Activated T-cell treated with anti-CD3 and anti-CD28 coated beads, Interleukin-2, amount 50 U/mL, for 24 hours (primary cell): ENCODE measurements at regions not wholly inside any gene's neighbourhood (a gene's known extent, or its start where the extent isn't known, plus 50 kb on each side); places are given as distances from the start of the nearest gene placed in this dataset.
"Not testable (repeated sequence)": the region's sequence is repeated elsewhere in the genome, so short reads cannot be mapped to it uniquely, and the experiment has no call there.

Experiments
- DNase-seq: peaks from one replicate; pipeline ENCODE4 v3.0.0-alpha.2; 2020
- H3K27ac Mint-ChIP-seq: 2 replicates; pipeline ENCODE4 v1.8.0; 2020; ENCODE audit warnings: mild to moderate bottlenecking, mixed read lengths
- H3K27me3 Mint-ChIP-seq: 2 replicates; pipeline ENCODE4 v1.8.0; 2020; ENCODE audit warnings: mixed read lengths
- H3K36me3 Mint-ChIP-seq: 2 replicates; pipeline ENCODE4 v1.8.0; 2020; ENCODE audit warnings: low read depth, mixed read lengths
- H3K4me1 Mint-ChIP-seq: 2 replicates; pipeline ENCODE4 v1.8.0; 2020; ENCODE audit warnings: low read depth, mixed read lengths
- H3K4me3 Mint-ChIP-seq: 2 replicates; pipeline ENCODE4 v1.8.0; 2020; ENCODE audit warnings: mild to moderate bottlenecking, moderate library complexity, mixed read lengths
- H3K9me3 Mint-ChIP-seq: 2 replicates; pipeline ENCODE4 v1.8.0; 2020; ENCODE audit warnings: mixed read lengths

DNA sequence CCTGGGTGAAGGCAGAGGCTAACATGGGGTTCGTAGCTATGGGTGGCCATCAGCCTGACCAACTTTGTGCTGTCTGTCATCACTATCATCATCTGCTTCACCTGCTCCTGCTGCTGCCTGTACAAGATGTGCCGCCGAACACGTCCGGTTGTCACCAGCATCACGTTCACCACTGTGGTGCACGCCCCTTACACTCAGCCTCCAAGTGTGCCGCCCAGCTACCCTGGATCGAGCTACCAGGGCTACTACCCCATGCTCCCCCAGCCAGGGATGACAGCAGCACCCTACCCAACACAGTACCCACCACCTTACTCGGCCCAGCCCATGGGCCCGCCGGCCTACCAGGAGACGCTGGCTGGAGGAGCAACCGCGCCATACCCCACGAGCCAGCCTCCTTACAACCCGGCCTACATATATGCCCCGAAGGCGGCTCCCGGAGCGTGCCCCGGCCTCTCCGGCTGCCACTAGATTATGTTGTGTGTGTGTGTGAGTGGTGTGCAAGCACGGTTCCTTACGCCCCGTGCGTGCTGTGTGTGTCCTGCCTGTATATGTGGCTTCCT is 213.4 kb upstream of the XIST start:
- no peak for DNase-seq
- no peaks in the 10 kb centered on the region for H3K36me3 Mint-ChIP-seq
- H3K27me3 Mint-ChIP-seq, result peaks cover 2% of the 10 kb centered on the region
- peaks cover 5% of the 10 kb centered on the region for H3K4me1 Mint-ChIP-seq
- no peak overlapping the region for H3K4me3 Mint-ChIP-seq
- H3K27ac Mint-ChIP-seq, result no peak overlapping the region
- peaks cover 6% of the 10 kb centered on the region for H3K9me3 Mint-ChIP-seq

DNA sequence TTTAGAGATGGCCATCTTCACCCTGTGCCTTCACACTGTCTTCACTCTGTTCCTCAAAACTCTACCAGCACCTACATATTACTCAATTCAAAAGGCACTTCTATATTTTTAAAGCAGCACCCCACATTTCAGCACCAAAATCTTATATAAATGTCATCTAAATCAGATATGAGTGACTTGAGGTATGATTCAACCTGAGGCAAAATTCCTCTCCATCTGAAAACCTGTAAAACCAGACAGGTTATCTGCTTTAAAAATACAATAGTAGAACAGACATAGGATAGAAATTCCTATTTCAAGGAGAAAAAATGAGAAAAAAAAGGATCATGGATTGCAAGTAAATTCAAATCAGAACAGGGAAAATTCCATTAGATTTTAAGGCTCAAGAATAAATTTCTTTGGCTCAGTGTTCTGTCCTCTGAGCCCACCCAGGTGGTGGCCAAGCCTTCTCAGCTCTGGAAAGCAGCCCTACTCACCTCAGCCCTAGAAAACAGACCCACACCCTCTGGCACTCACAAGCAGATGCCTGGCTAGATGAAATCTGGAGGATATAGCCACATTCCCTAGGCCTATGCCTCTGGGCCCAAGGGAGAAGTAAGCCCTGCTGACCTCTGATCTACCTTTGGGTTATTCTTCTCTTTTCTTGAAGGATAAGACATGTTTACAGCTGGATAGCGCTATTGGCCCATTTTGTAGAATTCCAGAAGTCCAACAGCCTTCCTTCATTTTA is 211.1 kb upstream of the XIST start:
- no peak overlapping the region for H3K4me3 Mint-ChIP-seq
- peaks cover 5% of the 10 kb centered on the region for H3K4me1 Mint-ChIP-seq
- H3K36me3 Mint-ChIP-seq, result no peaks in the 10 kb centered on the region
- no peak overlapping the region for H3K27ac Mint-ChIP-seq
- H3K27me3 Mint-ChIP-seq, result peaks cover 11% of the 10 kb centered on the region
- DNase-seq, result no peak
- peaks cover 5% of the 10 kb centered on the region for H3K9me3 Mint-ChIP-seq

DNA sequence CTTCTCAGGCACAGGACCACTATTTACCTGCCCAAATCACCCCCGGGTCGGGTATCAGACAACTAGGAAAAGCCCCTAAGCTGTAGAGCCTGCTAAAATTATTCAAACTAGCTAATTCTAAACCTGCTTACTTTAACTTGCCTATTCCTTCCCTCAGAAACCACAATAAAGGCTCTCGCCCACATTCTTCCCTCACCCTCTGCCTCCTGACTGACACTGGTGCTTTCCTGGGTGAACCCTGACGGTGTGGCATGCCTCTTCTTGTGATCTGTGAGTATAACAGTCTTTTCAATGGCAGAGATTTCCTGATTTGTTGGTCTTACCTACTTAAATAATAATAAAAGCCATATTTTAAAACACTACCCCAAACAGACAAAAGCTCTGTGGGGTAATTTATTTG is 209.4 kb upstream of the XIST start:
- Mint-ChIP-seq H3K27ac (no peak overlapping the region), H3K27me3 (peaks cover 9% of the 10 kb centered on the region), H3K4me3 (no peak overlapping the region), H3K9me3 (no peaks in the 10 kb centered on the region), H3K36me3 (no peaks in the 10 kb centered on the region), H3K4me1 (peaks cover 5% of the 10 kb centered on the region)
- DNase-seq, result no peak

DNA sequence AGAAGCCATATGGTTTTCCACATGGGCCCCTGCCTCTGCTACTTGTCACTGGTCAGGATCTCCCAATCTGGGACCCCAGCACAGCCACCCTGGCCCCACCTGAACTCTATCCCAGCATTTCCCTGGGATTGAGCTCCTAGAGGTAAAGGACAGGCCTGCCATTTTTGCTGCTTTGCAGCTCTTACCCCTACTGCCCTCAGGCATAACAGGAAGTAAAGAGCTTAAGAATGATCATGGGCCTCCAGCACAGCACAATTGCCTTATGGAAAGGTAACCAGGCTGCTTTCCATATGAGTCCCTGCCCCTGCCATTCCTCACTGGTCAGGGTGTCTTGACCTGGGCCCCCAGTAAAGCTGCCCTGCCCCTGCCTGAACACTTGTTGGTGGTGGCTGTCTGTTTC is 196.6 kb upstream of the XIST start:
- H3K9me3 Mint-ChIP-seq, result peaks cover 2% of the 10 kb centered on the region
- no peak overlapping the region for H3K4me3 Mint-ChIP-seq
- no peaks in the 10 kb centered on the region for H3K36me3 Mint-ChIP-seq
- H3K27ac Mint-ChIP-seq, result no peak overlapping the region
- H3K27me3 Mint-ChIP-seq, result peaks cover 24% of the 10 kb centered on the region
- H3K4me1 Mint-ChIP-seq, result no peaks in the 10 kb centered on the region
- DNase-seq, result no peak

DNA sequence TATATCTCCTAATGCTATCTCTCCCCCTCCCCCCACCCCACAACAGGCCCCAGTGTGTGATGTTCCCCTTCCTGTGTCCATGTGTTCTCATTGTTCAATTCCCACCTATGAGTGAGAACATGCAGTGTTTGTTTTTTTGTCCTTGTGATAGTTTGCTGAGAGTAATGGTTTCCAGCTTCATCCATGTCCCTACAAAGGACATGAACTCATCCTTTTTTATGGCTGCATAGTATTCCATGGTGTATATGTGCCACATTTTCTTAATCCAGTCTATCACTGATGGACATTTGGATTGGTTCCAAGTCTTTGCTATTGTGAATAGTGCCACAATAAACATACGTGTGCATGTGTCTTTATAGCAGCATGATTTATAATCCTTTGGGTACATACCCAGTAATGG is 181.6 kb upstream of the XIST start:
- H3K9me3 Mint-ChIP-seq, H3K27me3 Mint-ChIP-seq, H3K27ac Mint-ChIP-seq, H3K36me3 Mint-ChIP-seq, DNase-seq, H3K4me3 Mint-ChIP-seq, H3K4me1 Mint-ChIP-seq: not testable (repeated sequence)

GRCh38 chrX:74031527-74031926 is 179.0 kb upstream of the XIST start:
- H3K4me1 Mint-ChIP-seq, H3K36me3 Mint-ChIP-seq, H3K27ac Mint-ChIP-seq, H3K27me3 Mint-ChIP-seq, DNase-seq, H3K9me3 Mint-ChIP-seq, H3K4me3 Mint-ChIP-seq: not testable (repeated sequence)

DNA sequence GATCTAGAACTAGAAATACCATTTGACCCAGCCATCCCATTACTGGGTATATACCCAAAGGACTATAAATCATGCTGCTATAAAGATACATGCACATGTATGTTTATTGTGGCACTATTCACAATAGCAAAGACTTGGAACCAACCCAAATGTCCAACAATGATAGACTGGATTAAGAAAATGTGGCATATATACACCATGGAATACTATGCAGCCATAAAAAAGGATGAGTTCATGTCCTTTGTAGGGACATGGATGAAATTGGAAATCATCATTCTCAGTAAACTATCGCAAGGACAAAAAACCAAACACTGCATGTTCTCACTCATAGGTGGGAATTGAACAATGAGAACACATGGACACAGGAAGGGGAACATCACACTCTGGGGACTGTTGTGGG is 178.3 kb upstream of the XIST start:
- not testable (repeated sequence) for H3K4me3 Mint-ChIP-seq, DNase-seq, H3K36me3 Mint-ChIP-seq, H3K4me1 Mint-ChIP-seq, H3K9me3 Mint-ChIP-seq, H3K27ac Mint-ChIP-seq, H3K27me3 Mint-ChIP-seq

GRCh38 chrX:74025145-74025544 is 172.6 kb upstream of the XIST start:
- H3K27ac Mint-ChIP-seq, DNase-seq, H3K9me3 Mint-ChIP-seq, H3K4me3 Mint-ChIP-seq, H3K36me3 Mint-ChIP-seq, H3K4me1 Mint-ChIP-seq: not testable (repeated sequence)
- H3K27me3 Mint-ChIP-seq, result peaks cover 23% of the 10 kb centered on the region

DNA sequence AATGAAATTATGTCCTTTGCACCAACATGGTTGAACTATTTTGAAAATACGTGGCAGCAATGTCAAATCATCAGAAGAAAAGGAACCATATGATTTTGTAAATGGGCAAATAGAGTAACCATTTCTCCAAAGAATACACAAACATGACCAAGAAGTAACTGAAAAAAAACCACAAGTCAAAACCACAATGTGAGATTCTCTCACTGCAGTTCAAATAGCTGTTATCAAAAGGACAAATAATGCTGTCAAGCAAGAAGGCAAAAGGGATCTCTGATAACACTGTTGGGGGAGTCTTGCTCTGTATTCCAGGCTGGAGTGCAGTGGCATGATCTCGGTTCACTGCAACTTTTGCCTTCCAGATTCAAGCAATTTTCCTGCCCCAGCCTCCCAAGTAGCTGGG is 170.7 kb upstream of the XIST start:
- Mint-ChIP-seq H3K9me3 (peaks cover 9% of the 10 kb centered on the region), H3K4me3 (no peak overlapping the region), H3K27ac (no peak overlapping the region), H3K27me3 (peaks cover 17% of the 10 kb centered on the region), H3K36me3 (peaks cover 1% of the 10 kb centered on the region), H3K4me1 (no peaks in the 10 kb centered on the region)
- no peak for DNase-seq

DNA sequence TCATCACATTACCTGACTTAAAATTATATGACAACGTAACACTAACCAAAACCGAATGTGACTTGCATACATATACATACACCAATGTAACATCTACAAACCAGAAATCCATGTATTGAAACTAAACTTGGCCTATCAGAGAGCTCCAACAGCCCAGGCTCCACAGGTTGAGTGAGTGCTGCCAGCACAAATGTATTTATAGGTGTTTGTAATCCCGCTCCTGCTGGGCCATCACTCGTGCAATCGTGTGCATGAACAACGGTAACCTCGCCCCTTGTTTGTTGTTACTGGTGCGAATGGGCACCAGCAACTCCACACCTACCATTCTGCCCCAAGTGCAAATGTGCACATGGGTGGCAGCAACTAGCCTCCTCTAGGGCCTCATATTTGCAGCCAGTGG is 165.7 kb upstream of the XIST start:
- Mint-ChIP-seq H3K4me1 (no peaks in the 10 kb centered on the region), H3K27me3 (peaks cover 14% of the 10 kb centered on the region), H3K4me3 (no peak overlapping the region), H3K27ac (no peak overlapping the region), H3K36me3 (no peaks in the 10 kb centered on the region), H3K9me3 (no peaks in the 10 kb centered on the region)
- no peak for DNase-seq

DNA sequence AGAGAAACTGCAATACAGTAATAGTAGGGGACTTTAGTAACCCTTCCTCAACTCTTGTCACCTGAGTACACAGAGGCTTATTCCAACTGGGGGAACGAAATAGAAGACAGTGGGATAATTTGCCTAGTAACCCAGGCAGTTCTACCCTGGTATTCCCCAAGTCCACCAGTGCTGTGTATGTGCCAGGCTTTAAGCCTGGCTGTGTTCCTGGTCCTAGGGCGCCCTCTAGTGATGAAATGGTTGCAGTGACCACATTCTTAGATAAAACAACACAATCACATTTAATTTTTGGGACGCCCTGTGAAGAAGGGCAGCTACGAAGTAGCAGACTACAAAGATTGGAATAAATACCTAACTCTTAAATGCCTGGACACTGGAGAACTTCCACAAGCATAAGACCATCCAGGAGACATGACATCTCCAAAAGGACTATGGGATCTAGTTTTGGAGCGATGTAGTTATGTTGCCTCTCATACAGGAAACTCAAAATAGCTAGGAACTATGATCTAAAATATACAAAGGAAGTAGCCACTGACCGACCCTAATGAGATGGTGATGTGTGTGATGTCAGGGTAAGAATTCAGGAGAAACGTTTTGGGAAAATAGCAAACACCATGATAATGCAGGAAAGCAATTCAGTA is 163.0 kb upstream of the XIST start:
- Mint-ChIP-seq H3K4me3 (no peak overlapping the region), H3K27ac (no peak overlapping the region), H3K27me3 (peaks cover 2% of the 10 kb centered on the region), H3K4me1 (no peaks in the 10 kb centered on the region), H3K36me3 (no peaks in the 10 kb centered on the region), H3K9me3 (no peaks in the 10 kb centered on the region)
- peak; percentile 63 for DNase-seq

- Mint-ChIP-seq H3K27ac (no peak overlapping the region), H3K27me3 (no peaks in the 10 kb centered on the region), H3K9me3 (no peaks in the 10 kb centered on the region), H3K4me3 (no peak overlapping the region), H3K36me3 (peaks cover 18% of the 10 kb centered on the region), H3K4me1 (no peaks in the 10 kb centered on the region)
- no peak for DNase-seq
Observed at GRCh38 chrX:74009041-74009440, 156.5 kb upstream of the XIST start.

GRCh38 chrX:73992019-73992418 is 139.5 kb upstream of the XIST start:
- Mint-ChIP-seq H3K4me1 (peaks cover 9% of the 10 kb centered on the region), H3K9me3 (no peaks in the 10 kb centered on the region), H3K27me3 (no peaks in the 10 kb centered on the region), H3K4me3 (no peak overlapping the region), H3K27ac (no peak overlapping the region), H3K36me3 (peaks cover 71% of the 10 kb centered on the region)
- no peak for DNase-seq

DNA sequence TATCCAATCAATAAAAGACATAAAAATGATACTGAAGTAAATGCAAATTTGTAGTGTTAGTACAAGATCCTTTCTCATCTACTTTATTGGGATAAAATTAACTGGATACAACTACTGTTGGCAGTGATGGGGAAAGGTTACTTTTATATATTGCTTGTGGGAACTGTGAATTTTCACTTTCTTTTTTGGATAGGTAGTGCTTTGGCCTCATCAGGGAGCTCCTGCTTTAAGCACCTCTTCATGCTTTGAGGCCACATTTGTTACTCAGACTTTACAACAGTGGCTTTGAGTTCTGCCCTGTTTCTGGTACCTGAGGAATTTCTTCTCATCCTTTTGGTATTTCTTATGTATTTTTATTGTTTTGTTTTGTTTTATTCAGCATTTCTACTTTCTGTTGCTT is 134.7 kb upstream of the XIST start:
- Mint-ChIP-seq H3K27ac (no peak overlapping the region), H3K9me3 (no peaks in the 10 kb centered on the region)

DNA sequence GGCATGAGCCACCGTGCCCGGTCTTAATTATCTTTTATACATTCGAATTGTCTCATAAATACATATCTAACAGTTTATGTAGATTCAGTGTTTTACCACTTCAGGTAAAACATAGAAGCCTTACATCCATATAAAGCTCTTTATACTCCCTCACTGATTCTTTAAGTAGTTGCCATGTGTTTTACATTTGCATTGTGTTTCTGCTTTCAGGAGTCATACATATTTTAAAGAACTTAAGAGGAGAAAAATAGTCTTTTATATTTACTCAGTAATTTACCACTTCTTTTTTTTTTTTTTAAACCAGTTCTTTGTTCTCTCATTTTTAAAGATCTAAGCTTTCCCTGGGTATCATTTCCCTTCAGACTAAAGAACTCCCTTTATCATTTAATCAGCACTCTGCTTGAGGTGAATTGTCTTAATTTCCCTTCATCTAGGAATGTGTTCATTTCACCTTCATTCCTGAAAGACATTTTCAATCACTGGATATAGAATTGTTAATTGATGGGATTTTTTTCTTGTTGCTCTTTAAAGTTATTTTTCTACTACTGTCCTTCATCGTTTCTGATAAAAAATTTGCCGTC is 127.1 kb upstream of the XIST start:
- no peak for DNase-seq
- Mint-ChIP-seq H3K4me3 (no peak overlapping the region), H3K27me3 (no peaks in the 10 kb centered on the region), H3K4me1 (peaks cover 54% of the 10 kb centered on the region), H3K27ac (peak overlapping the region; percentile 8), H3K36me3 (peaks cover 44% of the 10 kb centered on the region), H3K9me3 (no peaks in the 10 kb centered on the region)

More for the DNA sequence above, 134.7 kb upstream of the XIST start:
- Mint-ChIP-seq H3K4me1 (peaks cover 16% of the 10 kb centered on the region), H3K27me3 (no peaks in the 10 kb centered on the region), H3K4me3 (no peak overlapping the region), H3K36me3 (peaks cover 63% of the 10 kb centered on the region)
- DNase-seq, result no peak
